ENCODE measurements at regions not wholly inside any gene's neighbourhood (a gene's known extent, or its start where the extent isn't known, plus 50 kb on each side); places are given as distances from the start of the nearest gene placed in this dataset.

DNA sequence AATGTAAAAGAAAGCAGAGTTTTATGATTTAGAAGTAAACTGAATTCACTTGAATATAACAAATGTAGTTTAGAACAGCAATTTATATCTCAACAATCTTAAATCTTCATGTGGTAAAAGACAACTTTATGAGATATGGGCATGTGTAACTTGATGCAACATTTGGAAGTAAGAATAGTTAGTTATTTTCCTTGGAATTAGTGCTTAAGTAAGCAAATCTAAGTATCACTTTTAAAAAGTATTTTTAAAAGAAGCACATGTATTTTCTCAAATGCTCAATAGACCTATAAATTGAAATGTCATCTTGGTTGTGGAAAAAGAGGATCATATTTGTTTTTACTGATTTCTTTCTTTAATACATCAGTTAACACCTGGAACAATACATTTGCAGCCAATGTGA lies 340.3 kb upstream of the CDH6 start:
- no peak overlapping the region for H3K4me3 ChIP-seq
- H3K4me1 ChIP-seq, result no peaks in the 10 kb centered on the region
- no peaks in the 10 kb centered on the region for H3K27me3 ChIP-seq
- TF ChIP-seq, protein P1, sequence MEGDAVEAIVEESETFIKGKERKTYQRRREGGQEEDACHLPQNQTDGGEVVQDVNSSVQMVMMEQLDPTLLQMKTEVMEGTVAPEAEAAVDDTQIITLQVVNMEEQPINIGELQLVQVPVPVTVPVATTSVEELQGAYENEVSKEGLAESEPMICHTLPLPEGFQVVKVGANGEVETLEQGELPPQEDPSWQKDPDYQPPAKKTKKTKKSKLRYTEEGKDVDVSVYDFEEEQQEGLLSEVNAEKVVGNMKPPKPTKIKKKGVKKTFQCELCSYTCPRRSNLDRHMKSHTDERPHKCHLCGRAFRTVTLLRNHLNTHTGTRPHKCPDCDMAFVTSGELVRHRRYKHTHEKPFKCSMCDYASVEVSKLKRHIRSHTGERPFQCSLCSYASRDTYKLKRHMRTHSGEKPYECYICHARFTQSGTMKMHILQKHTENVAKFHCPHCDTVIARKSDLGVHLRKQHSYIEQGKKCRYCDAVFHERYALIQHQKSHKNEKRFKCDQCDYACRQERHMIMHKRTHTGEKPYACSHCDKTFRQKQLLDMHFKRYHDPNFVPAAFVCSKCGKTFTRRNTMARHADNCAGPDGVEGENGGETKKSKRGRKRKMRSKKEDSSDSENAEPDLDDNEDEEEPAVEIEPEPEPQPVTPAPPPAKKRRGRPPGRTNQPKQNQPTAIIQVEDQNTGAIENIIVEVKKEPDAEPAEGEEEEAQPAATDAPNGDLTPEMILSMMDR (IDR thresholded peaks at IDR 0.05), result no peak
- no peak for TF ChIP-seq POLR2A (IDR thresholded peaks at IDR 0.05)
- H3K9me3 ChIP-seq, result no peaks in the 10 kb centered on the region
- no peaks in the 10 kb centered on the region for H3K36me3 ChIP-seq
- H3K27ac ChIP-seq, result no peak overlapping the region
- DNase-seq, result no peak

DNA sequence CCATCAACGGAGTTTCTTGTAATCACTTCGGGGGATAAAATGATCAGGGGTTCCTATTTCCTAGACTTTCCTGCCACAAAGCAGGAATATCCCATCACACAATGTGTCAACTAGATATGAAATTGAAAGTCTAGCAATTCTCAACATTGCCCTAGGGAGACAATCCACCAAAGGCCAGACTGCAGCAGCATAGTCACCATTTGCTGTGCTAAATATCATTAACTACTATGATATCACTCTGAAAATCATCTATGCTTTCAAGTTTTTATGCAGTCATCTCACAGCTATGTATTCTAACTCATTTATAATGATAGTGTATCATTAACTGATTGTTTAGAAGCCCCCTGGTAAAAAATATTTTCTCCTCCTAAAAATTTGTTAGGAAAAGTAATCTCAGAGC lies 342.6 kb upstream of the CDH6 start:
- Histone ChIP-seq H3K4me1 (no peaks in the 10 kb centered on the region), H3K4me3 (no peak overlapping the region), H3K9me3 (no peaks in the 10 kb centered on the region), H3K36me3 (no peaks in the 10 kb centered on the region), H3K27me3 (no peaks in the 10 kb centered on the region), H3K27ac (no peak overlapping the region)
- TF ChIP-seq, protein P1 (IDR thresholded peaks at IDR 0.05), result no peak
- no peak for TF ChIP-seq POLR2A (IDR thresholded peaks at IDR 0.05)
- no peak for DNase-seq

DNA sequence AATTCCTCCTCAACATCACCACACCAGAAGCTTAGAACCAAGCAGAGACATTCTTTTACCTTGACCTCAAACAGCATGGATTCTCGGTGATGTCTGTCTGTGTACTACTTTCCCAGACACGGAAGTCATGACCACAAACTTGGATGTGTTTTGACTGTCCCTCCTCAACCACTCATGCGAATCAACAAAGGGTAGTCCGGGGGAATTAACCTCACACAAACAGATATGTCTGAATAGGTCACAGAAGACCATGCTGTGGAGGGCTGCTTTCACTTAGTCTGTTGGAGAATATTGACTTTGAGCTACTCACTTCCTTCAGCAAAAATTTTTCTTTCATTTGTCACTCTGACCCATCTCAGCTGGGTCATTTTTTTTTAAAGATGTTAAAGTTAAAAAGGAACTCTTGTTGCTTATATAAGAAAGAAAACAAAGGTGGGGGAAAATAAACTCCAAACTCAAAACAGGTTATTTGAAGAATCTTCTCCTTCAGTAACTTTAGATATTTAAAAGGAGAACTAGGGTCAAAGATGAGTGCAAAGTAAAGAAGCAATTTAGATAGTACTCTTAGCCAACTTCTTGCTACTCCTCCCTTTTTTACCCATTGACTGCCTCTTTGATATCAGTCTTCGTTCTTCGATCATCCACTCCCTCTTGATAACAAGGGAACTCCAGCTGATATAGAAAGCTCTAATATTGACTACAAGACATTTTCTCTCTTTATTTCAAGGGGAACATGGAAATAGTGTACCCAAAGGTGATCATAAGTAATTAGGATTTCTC lies 343.4 kb upstream of the CDH6 start:
- Histone ChIP-seq H3K9me3 (no peaks in the 10 kb centered on the region), H3K4me1 (no peaks in the 10 kb centered on the region), H3K27me3 (no peaks in the 10 kb centered on the region), H3K27ac (no peak overlapping the region), H3K4me3 (no peak overlapping the region), H3K36me3 (no peaks in the 10 kb centered on the region)
- DNase-seq, result no peak
- TF ChIP-seq POLR2A (IDR thresholded peaks at IDR 0.05), result no peak
- TF ChIP-seq, protein P1 (IDR thresholded peaks at IDR 0.05), result no peak

DNA sequence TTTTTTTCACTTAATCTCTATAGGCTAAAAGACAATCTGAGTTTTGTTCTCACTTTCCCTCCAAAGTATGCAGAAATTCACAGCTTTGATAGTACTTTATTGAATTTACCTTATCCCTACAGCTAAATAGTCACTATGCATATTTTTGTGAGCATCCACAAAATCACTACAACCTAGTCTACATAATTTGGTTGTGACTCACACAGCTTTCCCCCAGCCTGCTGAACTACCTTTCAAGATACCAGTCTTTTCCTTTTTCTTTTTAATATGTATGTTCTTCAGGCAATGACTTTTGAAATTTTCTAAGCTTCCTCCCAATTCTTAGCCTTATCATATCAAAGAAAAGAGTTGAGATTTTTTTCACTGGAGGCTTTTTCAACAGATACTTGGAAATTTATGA lies 347.3 kb upstream of the CDH6 start:
- TF ChIP-seq POLR2A (IDR thresholded peaks at IDR 0.05), result no peak
- TF ChIP-seq, protein P1 (IDR thresholded peaks at IDR 0.05), result no peak
- Histone ChIP-seq H3K4me1 (no peaks in the 10 kb centered on the region), H3K36me3 (no peaks in the 10 kb centered on the region), H3K27me3 (no peaks in the 10 kb centered on the region), H3K9me3 (no peaks in the 10 kb centered on the region), H3K27ac (no peak overlapping the region), H3K4me3 (no peak overlapping the region)
- no peak for DNase-seq

DNA sequence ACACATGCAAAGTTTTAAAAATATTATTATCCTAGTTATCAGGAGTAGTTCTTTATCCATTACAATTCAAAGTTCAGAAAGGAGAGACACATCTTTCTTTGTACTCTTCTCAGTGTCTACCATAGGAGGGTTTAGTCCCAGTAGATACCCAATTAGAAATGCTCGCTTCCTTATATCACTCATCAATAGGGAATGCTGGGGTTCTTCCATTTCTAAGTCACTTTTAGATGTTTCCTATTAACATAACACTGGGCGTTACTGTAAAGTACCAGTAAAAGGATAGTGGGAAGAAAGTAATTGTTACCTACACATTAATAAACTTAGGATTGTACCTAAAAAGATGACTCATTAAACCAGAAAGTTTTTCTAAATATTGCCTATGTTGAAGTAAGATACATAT lies 348.3 kb upstream of the CDH6 start:
- no peak for DNase-seq
- Histone ChIP-seq H3K27ac (no peak overlapping the region), H3K36me3 (no peaks in the 10 kb centered on the region), H3K4me3 (no peak overlapping the region), H3K27me3 (no peaks in the 10 kb centered on the region), H3K4me1 (no peaks in the 10 kb centered on the region), H3K9me3 (no peaks in the 10 kb centered on the region)
- no peak for TF ChIP-seq POLR2A (IDR thresholded peaks at IDR 0.05)
- TF ChIP-seq, protein P1 (IDR thresholded peaks at IDR 0.05), result no peak

Measured in Peyer's patch (tissue), 4 donors.